HG03439 (cell line): ENCODE measurements at regions not wholly inside any gene's neighbourhood (a gene's known extent, or its start where the extent isn't known, plus 50 kb on each side); places are given as distances from the start of the nearest gene placed in this dataset.

Experiments used
- ATAC-seq: cut with Tn5 transposase; IDR thresholded peaks from one replicate; pipeline ENCODE4 v1.9.1; 2021; ENCODE audit warnings: mild to moderate bottlenecking, moderate library complexity; ENCODE audit not compliant: unreplicated experiment

GRCh38 chr12:98329589-98329988, 185.8 kb upstream of the TMPO start:
- no peak for ATAC-seq

DNA sequence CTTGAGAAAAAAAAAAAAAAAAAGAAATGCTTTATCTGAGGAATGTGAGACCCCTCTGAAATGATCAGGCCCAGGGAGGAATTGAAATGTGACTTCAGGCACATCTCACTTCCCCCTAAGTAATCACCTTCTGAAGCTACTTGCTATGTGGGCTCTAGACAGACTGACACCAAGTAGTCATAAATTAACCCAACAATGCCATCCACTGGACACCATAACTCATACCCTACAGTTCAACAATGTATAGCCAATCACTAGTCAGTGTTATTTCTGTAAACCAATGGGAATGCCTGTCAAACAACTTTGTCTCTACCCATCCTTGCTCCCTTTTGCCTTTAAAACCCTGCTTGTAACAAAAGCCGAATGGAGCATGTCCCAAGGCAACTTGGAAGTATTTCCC, 182.7 kb upstream of the TMPO start:
- no peak for ATAC-seq

DNA sequence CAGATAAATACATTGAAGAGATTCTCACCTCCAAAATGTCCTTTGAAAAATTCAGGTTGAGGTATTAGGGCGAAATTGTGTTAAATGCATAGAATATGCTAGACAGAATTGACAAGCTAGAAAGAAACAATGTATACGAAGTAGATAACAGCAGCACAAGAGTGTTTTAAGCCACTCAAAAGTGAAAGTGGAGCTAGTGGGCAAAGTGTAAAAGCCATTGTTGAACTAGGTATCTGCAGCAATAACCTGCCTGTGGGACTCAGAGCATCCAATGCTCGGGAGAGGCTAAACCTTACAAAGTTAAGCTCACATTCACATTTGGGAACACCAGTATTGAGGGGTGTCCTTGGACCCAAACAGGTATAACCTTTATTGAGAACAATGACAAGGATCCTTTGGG, 180.6 kb upstream of the TMPO start:
- ATAC-seq = no peak

DNA sequence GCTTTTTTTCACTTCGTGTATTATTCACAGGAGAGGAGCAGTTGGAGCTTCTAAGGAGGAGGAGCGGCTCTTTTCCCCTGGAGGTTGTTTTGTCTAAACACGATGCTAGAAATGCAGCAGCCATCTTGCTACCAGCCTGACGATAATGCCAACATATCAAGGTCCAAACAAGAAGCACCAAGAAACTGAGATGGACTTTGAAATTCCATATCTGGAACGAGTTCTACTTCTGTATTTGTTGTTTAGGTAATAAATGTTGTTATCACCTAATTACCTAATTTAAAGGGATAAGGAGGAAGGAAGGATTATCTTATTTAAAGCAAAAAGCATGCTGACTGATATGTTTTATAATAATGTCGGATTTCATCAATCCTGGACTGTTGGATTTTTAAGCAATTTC, 174.4 kb upstream of the TMPO start:
- ATAC-seq = no peak

DNA sequence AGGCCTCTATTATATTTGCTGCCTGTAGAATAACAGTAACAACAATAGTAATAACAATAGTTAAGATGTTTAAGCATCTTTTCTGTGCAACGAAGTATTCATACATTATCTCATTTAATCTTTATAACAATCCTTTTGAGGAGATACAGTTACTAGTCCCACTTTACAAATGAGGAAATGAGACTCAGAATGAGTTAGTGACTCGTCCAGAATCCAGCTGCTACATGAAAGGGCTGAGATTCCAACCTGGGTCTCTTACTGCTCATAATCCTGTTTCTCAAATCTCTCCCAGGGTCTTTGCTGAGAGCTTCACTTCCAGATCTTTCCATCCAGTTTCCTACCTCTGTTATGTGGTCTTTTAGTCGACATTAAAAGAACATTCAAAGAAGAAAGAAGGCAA, 173.7 kb upstream of the TMPO start:
- ATAC-seq = no peak

DNA sequence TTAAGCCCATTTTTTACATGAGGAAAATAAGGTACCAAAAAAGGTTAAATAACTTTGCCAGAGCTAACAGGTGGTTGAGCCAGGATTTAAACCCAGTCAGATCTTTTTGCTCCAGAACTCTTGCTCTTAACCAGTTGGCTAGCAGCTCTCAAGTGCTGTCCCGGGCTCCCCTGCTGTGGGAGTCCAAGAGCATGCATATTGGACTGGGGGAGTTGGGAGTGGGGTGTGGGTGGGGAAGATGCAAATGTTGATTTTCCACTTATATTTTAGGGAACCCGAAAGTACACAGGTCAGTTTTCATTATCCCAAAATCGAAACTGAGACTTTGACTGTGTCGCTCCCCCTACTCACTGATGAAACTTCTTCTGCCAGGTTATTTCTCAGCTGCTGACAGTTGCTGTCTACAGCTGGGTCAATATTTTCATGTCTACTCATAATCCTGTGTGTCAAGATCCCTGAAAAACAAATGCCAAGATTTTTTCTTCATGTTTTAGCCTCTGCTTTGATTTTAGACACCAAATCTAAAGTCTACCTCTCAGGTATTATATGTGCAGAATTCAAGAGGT, 172.3 kb upstream of the TMPO start:
- no peak for ATAC-seq

DNA sequence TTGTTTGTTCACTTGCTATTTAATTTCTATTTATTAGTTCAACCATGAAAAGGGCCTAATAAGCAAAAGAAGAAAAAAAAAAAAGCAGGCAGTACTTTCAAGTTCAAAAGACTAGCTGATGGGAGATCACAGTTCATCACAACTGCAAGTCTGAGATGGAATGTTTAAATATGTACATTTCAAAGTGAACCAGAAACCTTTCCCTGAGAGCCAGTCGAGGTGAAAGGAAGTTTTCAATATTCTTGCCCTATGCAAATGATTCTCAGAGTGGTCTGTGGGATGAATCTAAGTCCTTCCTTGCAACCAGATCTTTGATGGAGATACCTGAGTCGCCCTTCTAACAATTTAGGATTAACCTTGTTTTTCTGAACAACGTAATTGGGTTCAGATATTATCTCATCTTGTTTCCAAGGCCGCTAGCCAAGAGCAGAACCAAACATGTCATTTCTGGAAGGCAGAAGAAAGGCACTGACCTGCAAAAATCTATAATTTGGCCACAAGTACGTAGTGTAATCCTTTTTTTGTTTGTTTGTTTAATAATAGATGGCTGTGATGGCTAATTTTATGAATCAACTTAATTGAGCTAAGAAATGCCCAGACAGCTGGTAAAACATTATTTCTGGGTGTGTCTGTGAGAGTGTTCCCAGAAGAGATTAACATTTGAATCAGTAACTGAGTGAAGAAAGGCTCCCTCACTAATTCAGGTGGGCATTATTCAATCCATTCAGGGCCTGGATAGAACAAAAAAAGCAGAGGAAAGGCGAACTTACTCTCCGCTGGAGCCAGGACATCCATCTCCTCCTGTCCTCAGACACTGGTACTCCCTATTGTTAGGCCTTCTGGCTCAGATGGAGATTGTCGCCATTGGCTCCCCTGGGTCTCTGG, 171.1 kb upstream of the TMPO start:
- ATAC-seq = no peak

- no peak for ATAC-seq
Observed at GRCh38 chr12:98345308-98345876, 170.0 kb upstream of the TMPO start.

GRCh38 chr12:98351089-98351488, 164.3 kb upstream of the TMPO start:
- no peak for ATAC-seq

- ATAC-seq = no peak
Observed at GRCh38 chr12:98351784-98352183, 163.6 kb upstream of the TMPO start.

DNA sequence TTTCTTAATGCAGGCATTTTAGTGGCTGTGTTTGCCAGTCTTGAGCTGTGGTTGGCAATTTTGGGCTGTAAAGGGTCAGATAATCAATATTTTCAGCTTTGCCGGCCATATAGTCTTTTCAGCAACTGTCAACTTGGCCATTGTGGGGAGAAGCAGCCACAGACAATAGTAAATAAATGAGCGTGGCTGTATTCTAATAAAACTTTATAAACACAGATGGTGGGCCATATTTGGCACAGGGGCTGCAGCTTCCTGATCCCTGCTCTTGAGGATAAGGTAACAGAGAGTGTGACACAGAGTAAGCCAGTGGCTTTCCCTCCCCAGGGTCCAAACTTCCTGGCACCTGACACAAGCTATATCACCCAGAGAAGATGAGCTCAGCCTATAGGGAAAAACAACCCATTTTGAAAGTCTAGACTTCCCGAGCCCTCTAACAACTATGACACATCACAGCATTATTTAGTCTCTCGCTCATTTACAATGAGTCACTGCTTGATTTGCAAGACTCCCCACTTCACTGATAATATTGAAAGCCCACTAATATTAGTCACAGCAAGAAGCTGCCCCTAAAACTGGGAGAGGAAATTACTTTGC, 163.1 kb upstream of the TMPO start:
- ATAC-seq = peak; percentile 50

DNA sequence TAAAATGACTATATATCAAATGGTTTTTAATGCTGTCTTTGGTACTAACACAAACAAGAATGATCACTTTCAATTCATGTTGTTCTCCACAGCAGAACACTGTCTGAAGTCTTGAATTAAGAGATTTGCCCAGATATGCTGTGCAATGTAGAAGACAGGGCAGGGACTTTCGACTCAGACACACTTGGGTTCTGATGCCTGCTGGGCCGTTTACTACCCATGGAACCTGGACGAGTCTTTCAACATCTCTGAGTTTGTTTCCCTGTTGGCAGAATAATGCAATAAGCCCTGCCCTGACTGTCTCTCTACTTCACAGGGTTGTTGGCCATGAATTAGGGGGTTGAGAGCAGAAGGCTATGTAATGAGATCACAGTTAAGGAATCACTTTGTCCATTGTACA, 162.6 kb upstream of the TMPO start:
- peak; percentile 30 for ATAC-seq

GRCh38 chr12:98354520-98355035, 160.8 kb upstream of the TMPO start:
- ATAC-seq = no peak

DNA sequence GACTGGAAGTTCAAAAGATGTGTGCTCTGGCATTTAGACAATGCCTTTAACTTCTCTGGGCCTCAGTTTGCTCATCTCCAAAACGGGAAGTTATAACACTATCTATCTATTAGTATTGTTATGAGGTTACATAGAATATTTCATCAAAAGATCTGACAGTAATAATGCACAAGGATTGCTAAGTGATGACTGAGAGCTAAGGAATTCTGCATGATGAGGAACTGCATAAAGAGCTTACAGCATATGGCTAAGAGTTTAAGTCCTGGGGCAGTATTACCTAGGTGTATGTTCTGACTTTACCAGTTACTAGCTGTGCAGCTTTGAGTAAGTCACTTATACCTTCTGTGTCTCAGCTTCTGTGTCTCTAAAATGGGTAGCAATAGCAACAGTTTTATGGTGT, 160.1 kb upstream of the TMPO start:
- ATAC-seq = no peak

GRCh38 chr12:98355933-98356332, 159.5 kb upstream of the TMPO start:
- ATAC-seq = no peak

DNA sequence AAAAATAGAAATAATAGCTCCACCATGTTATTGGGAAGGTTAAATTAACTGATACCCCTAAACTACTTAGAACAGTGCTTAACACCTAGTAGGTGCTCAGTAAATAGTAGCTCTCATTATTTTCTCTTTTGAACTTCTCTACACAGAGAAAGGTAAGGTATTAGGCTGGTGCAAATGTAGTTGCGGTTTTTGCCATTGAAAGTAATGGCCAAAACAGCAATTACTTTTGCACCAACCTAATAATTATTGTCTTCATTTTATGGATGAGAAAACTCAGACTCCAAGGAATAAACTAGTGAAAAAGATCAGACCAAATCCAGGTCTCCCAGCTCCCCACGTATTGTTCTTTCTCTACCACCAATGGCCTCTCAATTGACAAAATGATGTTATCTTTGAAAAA, 157.2 kb upstream of the TMPO start:
- ATAC-seq = no peak

DNA sequence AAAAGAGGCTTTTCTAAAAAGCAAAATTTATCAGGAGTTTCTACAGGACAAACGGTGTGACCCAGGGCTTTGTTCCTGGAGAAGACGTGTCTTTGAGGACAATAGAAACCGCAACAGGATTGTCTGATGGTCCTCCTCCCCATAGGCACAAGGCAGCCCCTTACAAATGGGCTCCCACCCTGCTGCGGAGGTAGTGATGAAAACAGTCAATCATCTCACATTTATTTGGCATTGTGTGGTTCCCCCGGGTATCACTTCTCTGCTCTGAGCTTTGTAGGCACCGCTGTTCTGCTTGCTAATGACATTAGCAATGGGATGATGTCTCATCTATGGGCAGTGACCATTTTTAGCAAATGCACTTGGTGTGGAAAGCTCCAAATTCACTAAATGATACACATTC, 155.5 kb upstream of the TMPO start:
- no peak for ATAC-seq

DNA sequence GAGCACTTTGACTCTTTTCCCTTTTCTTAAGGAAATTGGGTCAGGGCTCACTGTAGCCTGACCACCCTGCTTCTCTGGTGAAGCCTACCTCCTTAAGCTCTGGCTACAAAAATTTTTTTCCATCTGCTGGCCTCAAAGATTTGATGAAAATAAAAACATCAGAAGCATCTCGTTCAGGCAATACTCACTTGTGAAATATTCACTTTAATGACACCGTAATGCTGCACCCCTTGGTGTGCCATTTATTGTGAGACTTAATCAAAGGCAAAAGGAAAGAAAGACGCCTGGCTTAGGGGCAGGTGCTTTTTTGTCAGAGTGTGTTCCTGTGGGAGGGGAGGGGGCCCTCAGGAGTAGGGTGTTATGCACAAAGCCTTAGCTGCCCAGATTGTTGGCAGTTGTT, 155.0 kb upstream of the TMPO start:
- ATAC-seq = no peak

DNA sequence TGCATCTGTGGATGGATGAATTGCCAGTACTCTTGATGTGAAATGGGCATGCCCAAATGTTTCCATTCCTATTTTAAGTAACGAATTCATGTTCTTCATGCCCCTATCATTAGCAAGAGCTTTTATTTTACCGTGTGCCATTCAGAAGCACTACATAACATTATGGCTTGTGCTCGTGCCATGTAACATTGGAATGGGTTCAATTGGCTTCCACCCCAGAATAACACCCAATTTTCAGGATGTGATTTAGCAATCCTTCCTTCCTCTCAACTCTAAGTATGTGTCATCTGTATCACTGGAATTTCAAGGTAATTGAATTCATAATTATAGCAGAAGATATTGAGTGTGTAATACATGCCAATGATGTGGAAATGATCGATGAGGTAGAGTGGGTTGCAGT, 145.8 kb upstream of the TMPO start:
- no peak for ATAC-seq

GRCh38 chr12:98370976-98371375, 144.4 kb upstream of the TMPO start:
- no peak for ATAC-seq

- no peak for ATAC-seq
Observed at GRCh38 chr12:98371419-98371818, 144.0 kb upstream of the TMPO start.
